CD4-positive, alpha-beta T cell treated with Interferon alpha-2 for 1 hour (primary cell): ENCODE measurements at regions not wholly inside any gene's neighbourhood (a gene's known extent, or its start where the extent isn't known, plus 50 kb on each side); places are given as distances from the start of the nearest gene placed in this dataset.
"Not testable (repeated sequence)": the region's sequence is repeated elsewhere in the genome, so short reads cannot be mapped to it uniquely, and the experiment has no call there.

Experiments used
- DNase-seq, 2 donors: peaks; one replicate each; pipeline ENCODE4 v3.0.0-alpha.2; 2020 to 2022

GRCh38 chr1:144140243-144140642 lies 168.5 kb upstream of the FAM72C start:
- DNase-seq: not testable (repeated sequence)

DNA sequence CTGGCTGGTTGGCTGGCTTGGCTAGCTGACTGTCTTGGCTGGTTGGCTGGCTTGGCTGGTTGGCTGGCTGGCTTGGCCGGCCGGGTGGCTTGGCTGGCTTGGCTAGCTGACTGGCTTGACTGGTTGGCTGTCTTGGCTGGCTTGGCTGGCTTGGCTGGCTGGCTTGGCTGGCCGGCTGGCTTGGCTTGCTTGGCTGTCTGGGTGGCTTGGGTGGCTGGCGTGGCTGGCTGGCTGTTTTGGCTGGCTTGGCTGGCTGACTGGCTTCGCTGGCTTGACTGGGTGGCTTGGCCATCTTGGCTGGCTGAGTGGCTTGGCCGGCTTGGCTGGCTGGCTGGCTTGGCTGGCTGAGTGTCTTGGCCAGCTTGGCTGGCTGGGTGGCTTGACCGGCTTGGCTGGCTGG lies 133.2 kb upstream of the FAM72C start:
- not testable (repeated sequence) for DNase-seq

GRCh38 chr1:144104000-144104677 lies 132.4 kb upstream of the FAM72C start:
- DNase-seq: peak; percentile 14 to 50

DNA sequence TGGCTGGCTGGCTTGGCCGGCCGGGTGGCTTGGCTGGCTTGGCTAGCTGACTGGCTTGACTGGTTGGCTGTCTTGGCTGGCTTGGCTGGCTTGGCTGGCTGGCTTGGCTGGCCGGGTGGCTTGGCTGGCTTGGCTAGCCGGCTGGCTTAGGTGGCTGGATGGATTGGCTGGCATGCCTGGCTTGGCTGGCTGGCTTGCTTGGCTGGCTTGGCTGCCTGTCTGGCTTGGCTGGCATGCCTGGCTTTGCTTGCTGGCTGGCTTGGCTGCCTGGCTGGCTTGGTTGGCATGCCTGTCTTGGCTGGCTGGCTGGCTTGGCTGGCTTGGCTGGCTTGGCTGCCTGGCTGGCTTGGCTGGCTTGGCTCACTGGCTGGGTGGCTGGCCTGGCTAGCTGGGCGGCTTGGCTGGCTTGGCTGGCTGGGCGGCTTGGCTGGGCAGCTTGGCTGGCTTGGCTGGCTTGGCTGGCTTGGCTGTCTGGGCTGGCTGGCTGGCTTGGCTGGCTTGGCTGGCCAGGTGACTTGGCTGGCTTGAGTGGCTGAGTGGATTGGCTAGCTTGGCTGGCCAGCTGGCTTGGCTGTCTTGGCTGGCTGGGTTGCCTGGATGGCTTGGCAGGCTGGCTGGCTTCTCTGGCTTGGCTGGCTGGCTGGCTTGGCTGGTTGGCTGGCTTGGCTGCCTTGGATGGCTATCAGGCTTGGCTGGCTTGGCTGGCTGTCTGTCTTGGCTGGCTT lies 131.5 kb upstream of the FAM72C start:
- DNase-seq: peak; percentile 19 to 42

DNA sequence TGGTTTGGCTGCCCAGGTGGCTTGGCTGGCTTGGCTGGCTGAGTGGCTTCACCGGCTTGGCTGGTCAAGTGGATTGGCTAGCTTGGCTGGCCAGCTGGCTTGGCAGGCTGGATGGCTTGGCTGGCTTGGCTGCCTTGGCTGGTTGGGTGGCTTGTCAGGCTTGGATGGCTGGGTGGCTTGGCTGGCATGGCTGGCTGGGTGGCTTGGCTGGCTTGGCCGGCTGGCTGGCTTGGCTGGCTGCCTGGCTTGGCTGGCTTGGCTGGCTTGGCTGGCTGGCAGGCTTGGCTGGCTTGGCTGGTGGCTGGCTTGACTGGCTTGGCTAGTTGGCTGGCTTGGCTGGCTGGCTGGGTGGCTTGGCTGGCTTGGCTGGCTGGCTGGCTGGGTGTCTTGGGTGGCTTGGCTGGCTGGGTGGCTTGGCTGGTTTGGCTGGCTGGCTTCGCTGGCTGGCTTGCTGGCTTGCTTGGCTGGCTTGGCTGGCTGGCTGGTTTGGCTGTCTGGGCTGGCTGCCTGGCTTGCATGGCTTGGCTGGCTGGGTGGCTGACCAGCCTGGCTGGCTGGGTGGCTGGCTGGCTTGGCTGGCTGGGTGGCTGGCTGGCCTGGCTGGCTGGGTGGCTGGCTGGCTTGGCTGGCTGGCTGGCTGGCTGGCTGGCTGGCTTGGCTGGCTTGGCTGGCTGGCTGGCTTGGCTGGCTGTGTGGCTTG lies 130.4 kb upstream of the FAM72C start:
- peak in 1 of 2 donors; percentile 3 for DNase-seq

DNA sequence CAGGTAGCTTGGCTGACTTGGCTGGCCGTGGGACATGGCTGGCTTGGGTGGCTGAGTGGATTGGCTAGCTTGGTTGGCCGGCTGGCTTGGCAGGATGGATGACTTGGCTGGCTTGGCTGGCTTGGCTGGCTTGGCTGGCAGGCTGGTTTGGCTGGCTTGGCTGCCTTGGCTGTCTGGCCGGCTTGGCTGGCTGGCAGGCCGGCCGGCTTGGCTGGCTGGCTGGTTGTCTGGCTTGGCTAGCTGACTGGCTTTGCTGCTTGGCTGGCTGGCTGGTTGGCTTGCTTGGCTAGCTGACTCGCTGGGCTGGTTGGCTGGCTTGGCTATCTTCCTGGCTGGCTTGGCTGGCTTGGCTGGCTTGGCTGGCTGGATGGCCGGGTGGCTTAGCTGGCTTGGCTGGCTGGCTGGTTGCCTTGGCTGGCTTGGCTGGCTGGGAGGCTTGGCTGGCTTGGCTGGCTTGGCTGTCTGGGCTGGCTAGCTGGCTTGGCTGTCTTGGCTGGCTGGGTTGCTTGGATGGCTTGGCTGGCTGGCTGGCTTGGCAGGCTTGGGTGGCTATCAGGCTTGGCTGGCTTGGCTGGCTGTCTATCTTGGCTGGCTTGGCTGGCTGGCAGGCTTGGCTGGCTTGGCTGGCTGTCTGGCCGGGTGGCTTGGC lies 129.7 kb upstream of the FAM72C start:
- DNase-seq: peak in 1 of 2 donors; percentile 3

DNA sequence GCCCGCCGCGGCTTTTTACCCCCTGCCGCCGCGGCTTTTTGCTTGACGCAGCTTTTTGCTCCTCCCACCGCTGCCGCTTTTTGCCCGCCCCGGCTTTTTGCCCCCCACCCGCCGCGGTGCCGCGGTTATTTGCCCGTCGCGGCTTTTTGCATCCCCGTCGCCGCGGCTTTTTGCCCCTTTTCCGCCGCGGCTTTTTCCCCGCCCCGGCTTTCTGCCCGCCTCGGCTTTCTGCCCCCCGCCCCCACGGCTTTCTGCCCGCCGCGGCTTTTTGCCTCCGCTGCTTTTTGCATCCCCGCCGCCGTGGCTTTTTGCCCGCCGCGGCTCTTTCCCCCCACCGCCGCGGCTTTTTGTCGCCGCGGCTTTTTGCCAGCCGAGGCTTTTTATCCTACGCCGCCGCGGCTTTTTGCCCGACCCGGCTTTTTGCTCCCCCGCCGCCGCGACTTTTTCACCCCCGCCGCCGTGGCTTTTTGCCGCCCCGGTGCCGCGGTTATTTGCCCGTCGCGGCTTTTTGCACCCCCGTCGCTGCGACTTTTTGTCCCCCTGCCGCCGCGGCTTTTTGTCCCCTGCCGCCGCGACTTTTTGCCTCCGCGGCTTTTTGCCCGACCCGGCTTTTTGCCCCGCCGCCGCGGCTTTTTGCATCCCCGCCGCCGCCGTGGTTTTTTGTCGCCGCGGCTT lies 105.5 kb upstream of the FAM72C start:
- peak; percentile 23 to 60 for DNase-seq

DNA sequence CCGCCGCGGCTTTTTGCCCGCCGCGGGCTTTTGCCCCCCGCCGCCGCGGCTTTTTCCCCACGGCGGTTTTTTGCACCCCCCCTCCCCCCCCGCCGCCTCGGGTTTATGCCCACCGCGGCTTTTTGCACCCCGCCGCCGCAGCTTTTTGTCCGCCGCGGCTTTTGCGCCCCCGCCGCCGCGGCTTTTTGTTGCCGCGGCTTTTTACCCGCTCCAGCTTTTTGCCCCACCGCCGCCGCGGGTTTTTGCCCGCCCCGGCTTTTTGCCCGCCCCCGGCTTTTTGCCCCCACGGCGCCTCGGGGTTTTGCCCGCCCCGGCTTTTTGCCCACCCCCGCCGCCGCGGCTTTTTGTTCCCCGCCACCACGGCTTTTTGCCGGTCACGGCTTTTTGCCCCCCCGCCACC lies 104.9 kb upstream of the FAM72C start:
- not testable (repeated sequence) for DNase-seq

DNA sequence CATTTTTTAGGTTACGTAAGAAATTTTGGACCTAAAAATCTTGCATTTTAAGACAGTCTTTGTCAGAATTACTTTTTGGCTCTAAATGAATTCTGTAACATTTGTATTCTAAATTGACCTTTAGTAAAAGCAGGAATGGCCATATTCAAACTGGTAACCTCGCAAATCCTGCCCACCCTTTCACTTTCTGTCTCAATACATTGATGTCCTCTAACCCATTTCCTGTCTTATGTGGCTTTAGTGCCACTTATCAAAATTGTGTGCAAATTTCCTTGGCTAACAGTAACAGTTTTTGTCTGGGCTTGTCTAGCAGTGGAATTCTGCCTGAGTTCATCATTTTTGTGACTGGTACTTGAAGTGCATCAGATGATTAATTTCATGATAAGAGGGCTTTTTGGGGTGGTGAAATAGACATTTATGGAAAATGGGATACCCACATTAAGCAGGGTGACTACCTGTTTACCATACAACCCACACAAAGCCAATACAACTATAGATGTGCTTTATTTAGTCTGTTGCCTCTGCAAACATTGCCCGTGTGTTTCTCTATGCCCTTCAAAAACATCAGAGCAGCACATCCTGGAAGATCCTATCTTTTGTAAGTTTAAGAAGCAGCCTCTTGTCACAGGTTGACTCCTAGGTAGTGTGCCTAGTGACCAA lies 98.7 kb upstream of the FAM72C start:
- DNase-seq: not testable (repeated sequence)

- DNase-seq: not testable (repeated sequence)
Observed at GRCh38 chr1:144067042-144067441, 95.3 kb upstream of the FAM72C start.

DNA sequence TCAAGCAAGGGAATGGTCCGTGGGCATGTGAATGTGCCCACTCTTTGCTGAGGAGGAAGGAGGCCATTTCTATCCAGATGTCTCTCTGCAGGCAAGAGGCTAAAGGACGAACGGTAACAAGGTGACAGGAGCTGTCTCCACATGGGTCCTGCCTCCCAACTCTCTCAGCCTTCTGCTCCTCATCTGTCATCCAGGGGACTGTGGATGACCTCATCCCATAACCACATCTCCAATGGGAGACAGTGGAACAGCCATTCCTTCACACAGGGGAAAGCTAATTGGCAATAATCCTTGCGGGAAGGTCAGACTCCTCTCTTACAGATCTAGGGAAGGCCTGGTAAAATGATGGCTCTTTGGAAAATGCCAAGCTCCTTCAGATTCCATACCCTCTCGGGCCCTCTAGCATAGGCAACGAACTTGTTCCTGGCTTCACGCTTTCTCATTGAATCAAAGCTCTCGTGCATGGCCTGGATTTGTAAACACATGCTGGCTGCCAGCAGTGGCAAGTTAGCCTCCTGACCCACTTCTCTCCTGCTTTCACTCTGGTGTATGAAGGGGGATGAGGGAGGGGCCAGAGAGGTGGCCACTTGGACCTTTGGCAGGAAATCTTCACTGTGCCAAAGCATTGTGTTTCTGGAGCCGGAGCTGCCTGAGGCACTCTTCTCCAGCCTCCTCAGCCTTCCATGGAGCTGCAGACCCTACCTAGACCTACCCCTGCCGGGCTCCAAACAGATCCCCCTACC lies 94.5 kb upstream of the FAM72C start:
- not testable (repeated sequence) for DNase-seq

DNA sequence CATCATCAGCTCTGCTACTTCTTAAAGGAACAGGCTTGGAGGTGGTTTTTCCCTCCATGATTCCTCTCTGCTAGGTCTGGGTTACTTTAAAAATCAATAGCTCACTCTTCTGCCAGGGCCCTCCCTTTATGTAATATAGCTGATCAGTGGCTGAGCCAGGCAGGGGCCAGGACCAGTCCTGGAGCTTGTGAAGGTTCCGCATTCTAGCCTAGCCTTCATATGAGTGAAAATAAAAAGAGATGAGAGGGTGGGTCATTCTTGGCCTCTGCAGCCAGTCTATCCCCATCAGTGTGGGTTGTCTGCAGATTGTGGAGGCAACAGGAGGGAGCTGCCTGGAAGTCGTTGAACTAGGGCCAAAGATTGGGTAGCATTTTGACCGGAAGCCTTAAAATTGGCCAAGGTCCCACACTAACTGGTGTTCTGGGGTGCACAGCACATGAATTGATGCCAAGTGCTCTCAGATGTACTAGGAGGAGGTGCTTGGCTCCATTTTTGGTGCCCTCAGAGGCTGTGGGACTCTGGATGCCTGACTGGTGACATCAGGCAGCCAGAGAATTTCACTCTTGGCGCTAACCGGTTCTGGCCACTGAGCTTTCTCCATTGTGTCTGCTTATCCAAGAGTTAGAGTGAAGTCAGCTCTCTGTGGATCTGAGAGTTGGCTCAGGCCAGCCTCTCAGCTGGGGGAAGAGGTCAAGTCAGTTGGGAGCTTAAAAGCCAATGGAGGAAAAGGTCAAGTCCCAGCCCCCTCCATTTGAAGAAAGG lies 93.7 kb upstream of the FAM72C start:
- DNase-seq: not testable (repeated sequence)

- not testable (repeated sequence) for DNase-seq
Observed at GRCh38 chr1:144049365-144049764, 77.6 kb upstream of the FAM72C start.

DNA sequence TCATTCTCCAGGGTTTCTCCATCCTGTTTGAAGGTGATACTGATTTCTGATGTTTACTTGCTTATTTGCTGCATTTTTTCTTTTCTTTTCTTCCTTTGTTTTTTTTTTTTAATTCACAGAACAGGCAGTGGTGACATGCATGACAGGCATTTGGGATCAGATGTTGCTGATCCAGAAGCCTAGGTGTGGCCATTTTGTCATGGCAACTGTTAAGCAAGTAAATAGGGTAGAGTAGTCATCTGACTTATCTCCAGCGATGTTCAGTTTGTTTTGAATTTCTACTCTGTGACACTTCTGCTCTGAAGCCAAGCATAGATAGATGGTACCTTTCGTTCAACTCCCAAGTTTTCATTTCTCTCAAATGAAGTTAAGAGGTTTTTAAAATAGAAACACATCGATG lies 74.9 kb upstream of the FAM72C start:
- DNase-seq: not testable (repeated sequence)

DNA sequence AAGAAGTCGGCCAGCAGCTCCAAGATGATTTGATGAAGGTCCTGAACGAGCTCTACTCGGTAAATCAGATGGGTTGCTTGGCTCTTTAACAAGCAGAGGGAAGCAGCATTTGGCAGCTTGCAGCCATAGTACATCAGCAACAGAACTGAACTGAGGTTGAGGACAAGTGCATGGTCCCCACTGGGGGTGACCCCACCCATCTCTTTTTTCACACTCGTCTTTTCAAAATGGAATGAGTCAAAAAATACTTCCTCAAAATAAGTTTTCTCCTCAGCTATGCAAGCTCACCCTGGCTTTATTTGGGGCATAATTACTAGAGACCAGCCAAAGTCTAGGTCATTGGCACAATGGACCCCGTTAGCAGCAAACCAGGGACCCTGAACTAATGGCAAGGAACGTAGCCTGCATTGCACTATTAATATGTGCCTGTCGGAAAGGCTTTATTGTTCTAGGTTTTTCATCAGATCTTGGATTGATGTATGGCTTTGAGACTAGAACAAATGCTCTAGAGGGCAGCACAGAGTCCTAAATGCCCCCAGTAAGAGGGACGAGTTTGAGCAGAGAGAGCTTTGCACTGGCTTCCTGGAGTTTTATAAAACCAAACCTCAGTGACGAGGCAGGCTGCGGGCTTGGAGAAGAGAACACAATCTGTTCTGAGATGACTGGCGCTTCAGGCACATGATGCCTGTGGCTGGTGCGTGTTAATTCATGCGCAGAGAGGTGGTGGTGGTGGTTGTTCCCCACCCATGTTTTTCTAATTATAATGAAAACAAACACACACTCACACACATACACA lies 74.2 kb upstream of the FAM72C start:
- peak; percentile 27 to 28 for DNase-seq

DNA sequence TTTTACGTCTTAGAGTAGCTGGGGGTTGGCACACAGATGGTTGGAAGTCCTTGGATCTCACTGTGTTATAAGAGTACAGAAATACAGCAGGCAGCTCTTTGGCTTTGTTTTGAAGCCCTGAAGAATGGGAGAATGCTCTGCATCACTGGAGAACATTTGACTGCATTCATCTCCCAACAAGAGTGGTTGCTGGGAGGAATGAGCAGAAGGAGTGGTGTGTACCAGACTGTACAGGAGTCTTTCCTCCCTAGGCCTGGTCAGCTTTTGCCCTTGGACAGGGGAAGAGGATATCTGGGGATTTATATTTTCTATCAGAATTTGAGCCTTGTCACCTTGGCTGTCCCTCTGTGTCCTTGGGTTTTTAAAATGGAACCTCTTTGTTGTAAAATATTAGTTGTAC lies 70.5 kb upstream of the FAM72C start:
- not testable (repeated sequence) for DNase-seq

DNA sequence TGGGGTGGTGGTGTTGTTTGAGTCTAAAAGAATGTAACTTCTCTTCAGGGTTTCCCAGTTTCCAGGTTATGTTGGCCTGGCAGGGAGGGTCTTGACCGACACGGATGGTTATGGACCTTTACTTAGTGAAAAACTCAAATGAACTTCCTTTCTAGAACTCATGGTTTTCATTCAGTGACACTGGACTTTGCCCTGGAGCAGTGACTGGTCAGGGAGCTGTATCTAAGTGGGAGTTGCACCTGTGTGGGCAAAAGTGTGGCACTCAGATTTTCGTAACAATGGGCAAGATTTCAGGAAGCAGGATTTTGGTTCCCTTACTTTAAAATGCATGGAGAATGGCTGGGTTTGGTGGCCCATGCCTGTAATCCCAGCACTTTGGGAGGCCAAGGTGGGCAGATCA lies 68.5 kb upstream of the FAM72C start:
- not testable (repeated sequence) for DNase-seq

DNA sequence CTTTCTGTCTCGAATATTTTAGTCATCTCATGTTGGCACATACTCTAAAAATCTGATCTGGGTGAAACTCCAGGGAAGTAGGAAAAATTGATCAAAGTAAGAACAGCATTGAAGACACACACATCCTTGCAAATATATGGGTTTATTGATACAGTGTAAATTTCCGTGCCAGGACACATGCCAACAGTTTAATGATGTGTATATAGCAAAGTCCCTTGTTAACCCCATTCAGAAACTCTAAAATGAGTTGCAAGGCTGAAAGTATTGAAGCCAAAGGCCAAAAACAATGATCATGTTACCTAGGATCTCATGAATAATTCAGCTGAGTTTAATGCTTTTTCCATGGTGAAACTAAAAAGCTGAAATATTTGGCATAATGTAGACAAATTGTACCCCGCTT lies 62.3 kb upstream of the FAM72C start:
- not testable (repeated sequence) for DNase-seq

GRCh38 chr1:144031550-144031949 lies 59.8 kb upstream of the FAM72C start:
- not testable (repeated sequence) for DNase-seq

DNA sequence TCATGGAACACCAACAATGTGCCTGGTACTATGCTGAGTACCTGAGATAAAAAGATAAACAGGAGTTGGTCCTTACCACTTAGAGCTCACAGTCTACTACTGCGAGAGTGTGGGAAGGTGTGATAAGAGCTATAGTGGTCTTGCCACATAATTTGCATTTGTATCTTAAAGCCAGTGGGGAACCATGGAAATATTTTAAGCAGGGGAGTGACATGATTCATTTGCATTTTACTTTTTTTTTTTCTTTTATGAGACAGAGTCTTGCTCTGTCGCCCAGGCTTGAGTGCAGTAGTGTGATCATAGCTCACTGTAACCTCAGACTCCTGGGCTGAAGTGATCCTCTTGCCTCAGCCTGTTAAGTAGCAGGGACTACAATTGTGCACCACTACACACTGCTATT lies 54.2 kb upstream of the FAM72C start:
- DNase-seq: not testable (repeated sequence)
